GM23248 (cell line): ENCODE measurements at regions not wholly inside any gene's neighbourhood (a gene's known extent, or its start where the extent isn't known, plus 50 kb on each side); places are given as distances from the start of the nearest gene placed in this dataset.

Experiments
- DNase-seq: peaks from one replicate; pipeline ENCODE4 v3.0.0-alpha.2; 2015
- H2AFZ ChIP-seq: fragments of 200-600 bp; sonication (generic); 2 replicates; pipeline ENCODE4 v1.6.1; 2016; ENCODE audit warnings: antibody characterized with exemption
- H3F3A ChIP-seq: fragments of 200-600 bp; sonication (generic); 2 replicates; pipeline ENCODE4 v1.6.1; 2016; ENCODE audit warnings: mild to moderate bottlenecking, antibody characterized with exemption, mixed run types; ENCODE audit not compliant: insufficient read depth
- H3K27ac ChIP-seq: fragments of 200-600 bp; sonication (generic); 2 replicates; pipeline ENCODE4 v1.5.1; 2016; ENCODE audit warnings: mild to moderate bottlenecking
- H3K27me3 ChIP-seq: fragments of 200-600 bp; sonication (generic); replicated peaks from 2 replicates; pipeline ENCODE4 v1.6.1; 2016; ENCODE audit warnings: mild to moderate bottlenecking; ENCODE audit not compliant: insufficient read depth
- H3K36me3 ChIP-seq: fragments of 200-600 bp; sonication (generic); 2 replicates; pipeline ENCODE4 v1.6.1; 2016; ENCODE audit warnings: low read depth, mild to moderate bottlenecking
- H3K4me1 ChIP-seq: fragments of 200-600 bp; sonication (generic); 2 replicates; pipeline ENCODE4 v1.6.1; 2016; ENCODE audit warnings: mild to moderate bottlenecking; ENCODE audit not compliant: insufficient read depth
- H3K4me2 ChIP-seq: fragments of 200-600 bp; sonication (generic); one replicate; pipeline ENCODE4 v1.6.1; 2016; ENCODE audit warnings: mild to moderate bottlenecking; ENCODE audit not compliant: unreplicated experiment
- H3K4me3 ChIP-seq: fragments of 200-600 bp; sonication (generic); 2 replicates; pipeline ENCODE4 v1.5.1; 2016; ENCODE audit warnings: mild to moderate bottlenecking
- H3K79me2 ChIP-seq: fragments of 200-600 bp; sonication (generic); 2 replicates; pipeline ENCODE4 v1.6.1; 2016; ENCODE audit warnings: mild to moderate bottlenecking; ENCODE audit not compliant: insufficient read depth
- H3K9ac ChIP-seq: fragments of 200-600 bp; sonication (generic); 2 replicates; pipeline ENCODE4 v1.6.1; 2016; ENCODE audit warnings: mild to moderate bottlenecking
- H3K9me2 ChIP-seq: fragments of 200-600 bp; sonication (generic); 2 replicates; pipeline ENCODE4 v1.6.1; 2016; ENCODE audit warnings: mixed run types, mild to moderate bottlenecking, moderate library complexity; ENCODE audit not compliant: insufficient read depth
- H3K9me3 ChIP-seq: fragments of 200-600 bp; sonication (generic); one replicate; pipeline ENCODE4 v1.6.1; 2017; ENCODE audit warnings: low read depth
- H4K20me1 ChIP-seq: fragments of 200-600 bp; sonication (generic); 2 replicates; pipeline ENCODE4 v1.6.0; 2016; ENCODE audit not compliant: insufficient read depth
- EZH2 ChIP-seq: fragments of 200-600 bp; sonication (generic); IDR thresholded peaks from 2 replicates; pipeline ENCODE4 v1.6.1; 2018; ENCODE audit warnings: antibody characterized with exemption, mild to moderate bottlenecking; ENCODE audit not compliant: insufficient read depth, poor library complexity, severe bottlenecking
- EZH2phosphoT487 ChIP-seq: fragments of 200-600 bp; sonication (generic); IDR thresholded peaks from 2 replicates; pipeline ENCODE4 v1.6.1; 2018; ENCODE audit warnings: antibody characterized with exemption, moderate library complexity, mild to moderate bottlenecking, low read depth; ENCODE audit not compliant: insufficient read depth
- WGBS, 2 experiments: methylation state at CpG; one replicate each; pipeline ENCODE4 v1.1.6; 2015 to 2017; ENCODE audit warnings: low lambda C conversion rate in 2 of 2, low coverage in 1 of 2; ENCODE audit errors: missing lambda C conversion rate in 2 of 2; 5-methylcytosine and 5-hydroxymethylcytosine counted together
- in situ Hi-C: fragments of 300-500 bp; cut with MboI; formaldehyde crosslinking; loops from 2 replicates; pipeline ENCODE4 v1.15.0; 2020

DNA sequence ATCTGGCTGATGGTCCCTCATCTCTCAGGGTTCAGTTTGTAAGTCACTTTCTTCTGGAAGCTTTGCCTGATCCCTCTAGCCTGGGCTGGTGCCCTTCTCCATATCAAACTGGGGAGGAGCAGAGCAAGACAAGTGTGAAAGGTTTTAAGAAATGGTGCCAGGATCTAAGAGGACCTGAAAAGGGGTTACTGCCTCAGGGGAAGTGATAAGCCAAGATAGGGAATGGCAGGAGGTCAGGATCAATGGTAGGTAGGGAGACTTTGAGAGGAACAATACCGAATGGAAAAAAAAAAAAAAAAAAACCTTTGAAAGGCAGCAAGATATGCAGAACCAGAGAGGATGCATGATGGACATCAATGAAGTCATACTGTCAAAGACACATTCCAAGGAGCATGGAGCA is 67.5 kb upstream of the TLR4 start:
- no peak for TF ChIP-seq EZH2
- Histone ChIP-seq H3K36me3 (no peaks in the 10 kb centered on the region), H3K4me1 (no peaks in the 10 kb centered on the region), H2AFZ (no peak overlapping the region), H3K27me3 (peaks cover 8% of the 10 kb centered on the region), H3K4me3 (no peak overlapping the region), H3K9me3 (no peaks in the 10 kb centered on the region), H3K9ac (no peak overlapping the region), H3K79me2 (no peaks in the 10 kb centered on the region), H3K27ac (no peak overlapping the region), H3K4me2 (no peak overlapping the region), H3K9me2 (no peaks in the 10 kb centered on the region), H4K20me1 (no peaks in the 10 kb centered on the region), H3F3A (no peaks in the 10 kb centered on the region)
- in situ Hi-C loops = loop anchor here (25.0 kb wide), 1 partner anchor 876 kb away; no protein-coding TSS in a partner anchor
- no peak for DNase-seq
- 29 to 43% methylated on average over 1 of the region's 1 CpG for WGBS, 2 experiments

DNA sequence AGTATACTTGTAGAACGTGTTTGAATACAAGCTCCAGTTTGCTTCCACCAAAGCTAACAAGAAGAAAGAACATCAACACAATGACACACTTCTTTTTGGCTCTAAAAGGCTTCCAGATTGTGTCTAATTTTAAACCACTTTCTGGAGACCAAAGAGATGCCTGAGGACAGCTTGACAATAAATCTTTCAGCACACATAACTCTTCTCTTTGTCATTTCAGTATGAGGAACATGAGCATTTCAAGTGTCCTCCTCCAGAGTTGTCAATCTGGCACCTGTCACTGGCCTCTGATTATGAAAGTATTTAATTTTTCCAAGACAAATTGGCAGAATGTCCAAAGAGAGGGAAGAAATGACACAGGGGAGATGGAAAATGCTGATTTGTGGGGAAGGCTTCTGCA is 79.0 kb upstream of the TLR4 start:
- Histone ChIP-seq H3K79me2 (no peaks in the 10 kb centered on the region), H3K27me3 (no peaks in the 10 kb centered on the region), H3K27ac (no peak overlapping the region), H3K9me3 (no peaks in the 10 kb centered on the region), H4K20me1 (no peaks in the 10 kb centered on the region), H3F3A (no peaks in the 10 kb centered on the region), H3K36me3 (no peaks in the 10 kb centered on the region), H3K9me2 (no peaks in the 10 kb centered on the region), H3K4me3 (no peak overlapping the region), H2AFZ (no peak overlapping the region), H3K9ac (no peak overlapping the region), H3K4me2 (no peak overlapping the region), H3K4me1 (no peaks in the 10 kb centered on the region)
- TF ChIP-seq EZH2phosphoT487 (no peak), EZH2 (no peak)
- in situ Hi-C loops = loop anchor here (25.0 kb wide), 1 partner anchor 887 kb away; no protein-coding TSS in a partner anchor
- no peak for DNase-seq
- 23 to 34% methylated on average over 1 of the region's 1 CpG for WGBS, 2 experiments

DNA sequence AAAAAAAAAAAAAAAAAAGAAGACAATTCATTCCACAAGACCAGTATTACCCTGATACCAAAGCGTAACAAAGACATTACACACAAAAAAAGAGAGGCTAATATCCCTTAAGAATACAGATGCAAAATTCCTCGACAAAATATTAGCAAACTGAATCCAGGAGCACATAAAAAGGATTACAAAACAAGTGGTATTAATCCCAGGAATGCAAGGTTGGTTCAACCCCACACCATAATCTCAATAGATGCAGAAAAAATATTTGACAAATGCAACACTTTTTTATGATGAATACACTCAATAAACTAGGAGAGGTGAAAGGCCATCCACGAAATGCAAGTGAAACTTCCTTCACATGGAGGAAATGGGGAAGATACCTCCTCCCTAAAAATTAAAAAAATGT is 80.1 kb upstream of the TLR4 start:
- in situ Hi-C loops = no loop called here
- Histone ChIP-seq H3K27ac (no peak overlapping the region), H3K4me3 (no peak overlapping the region), H3K4me1 (no peaks in the 10 kb centered on the region), H3K79me2 (no peaks in the 10 kb centered on the region), H3K36me3 (no peaks in the 10 kb centered on the region), H2AFZ (no peak overlapping the region), H3K4me2 (no peak overlapping the region), H3K27me3 (no peaks in the 10 kb centered on the region), H3K9me3 (no peaks in the 10 kb centered on the region), H3K9ac (no peak overlapping the region), H3K9me2 (no peaks in the 10 kb centered on the region), H4K20me1 (no peaks in the 10 kb centered on the region), H3F3A (no peaks in the 10 kb centered on the region)
- TF ChIP-seq EZH2 (no peak), EZH2phosphoT487 (no peak)
- WGBS, 2 experiments = 4 to 10% methylated on average over 3 of the region's 3 CpGs
- DNase-seq = no peak

DNA sequence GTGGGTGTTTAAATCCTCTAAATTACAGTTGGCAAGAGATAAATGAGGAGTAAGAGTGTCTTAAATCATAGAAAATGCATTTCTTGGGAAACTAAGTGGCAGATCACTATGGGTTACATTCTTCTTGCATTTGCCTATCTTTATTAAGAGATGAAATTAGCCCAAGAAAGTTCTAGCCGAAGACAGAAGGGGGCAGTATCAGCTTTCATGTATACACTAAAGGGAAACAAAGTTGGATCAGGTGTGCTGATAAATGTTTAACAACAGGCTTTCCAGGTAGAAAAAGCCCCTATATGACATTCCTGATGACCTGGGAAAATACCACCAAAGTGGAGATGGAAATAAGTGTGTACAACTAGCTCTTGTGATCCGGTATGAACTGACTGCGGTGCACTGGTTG is 81.9 kb upstream of the TLR4 start:
- DNase-seq = no peak
- Histone ChIP-seq H2AFZ (no peak overlapping the region), H3K9ac (no peak overlapping the region), H3K9me2 (no peaks in the 10 kb centered on the region), H3K4me2 (no peak overlapping the region), H3K27ac (no peak overlapping the region), H3K27me3 (no peaks in the 10 kb centered on the region), H3K36me3 (no peaks in the 10 kb centered on the region), H3F3A (no peaks in the 10 kb centered on the region), H4K20me1 (no peaks in the 10 kb centered on the region), H3K4me1 (no peaks in the 10 kb centered on the region), H3K9me3 (no peaks in the 10 kb centered on the region), H3K4me3 (no peak overlapping the region), H3K79me2 (no peaks in the 10 kb centered on the region)
- TF ChIP-seq EZH2phosphoT487 (no peak), EZH2 (no peak)
- in situ Hi-C loops = no loop called here
- WGBS, 2 experiments = 56 to 57% methylated on average over 3 of the region's 3 CpGs

DNA sequence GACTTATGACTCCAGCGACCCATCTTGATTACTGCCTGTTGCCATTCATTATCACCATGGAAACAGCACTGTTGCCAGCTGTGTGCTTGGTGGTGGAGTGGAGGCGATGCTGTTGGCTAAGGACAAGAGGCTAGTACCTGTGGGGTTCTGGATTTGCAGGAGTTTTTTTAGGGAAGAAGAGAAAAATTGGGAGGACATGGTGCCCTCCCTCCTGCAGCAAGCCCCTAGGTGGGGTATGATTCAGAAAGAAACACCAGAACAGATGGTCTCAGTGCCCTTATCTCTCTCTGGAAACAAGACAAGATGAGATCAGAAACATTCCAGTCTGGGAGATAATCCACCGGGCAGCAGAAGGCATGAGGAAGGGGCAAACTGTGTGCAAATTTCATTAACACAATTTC is 87.8 kb upstream of the TLR4 start:
- in situ Hi-C loops = no loop called here
- Histone ChIP-seq H3K27ac (no peak overlapping the region), H2AFZ (no peak overlapping the region), H3F3A (no peaks in the 10 kb centered on the region), H3K4me2 (no peak overlapping the region), H3K36me3 (no peaks in the 10 kb centered on the region), H3K9me2 (no peaks in the 10 kb centered on the region), H4K20me1 (no peaks in the 10 kb centered on the region), H3K9ac (no peak overlapping the region), H3K4me1 (no peaks in the 10 kb centered on the region), H3K4me3 (no peak overlapping the region), H3K9me3 (no peaks in the 10 kb centered on the region), H3K27me3 (no peaks in the 10 kb centered on the region), H3K79me2 (no peaks in the 10 kb centered on the region)
- no peak for DNase-seq
- WGBS, 2 experiments = 3 to 7% methylated on average over 3 of the region's 3 CpGs
- TF ChIP-seq EZH2 = no peak
- no peak for TF ChIP-seq EZH2phosphoT487
